ENCODE measurements at regions not wholly inside any gene's neighbourhood (a gene's known extent, or its start where the extent isn't known, plus 50 kb on each side); places are given as distances from the start of the nearest gene placed in this dataset.

GRCh38 chr13:111965466-111966214 is 101.3 kb upstream of the SOX1 start:
- DNase-seq (ENCODE audit: extremely low spot score), result no peak
- CTCF ChIA-PET, result no interaction called here
- TF ChIP-seq, protein P1, sequence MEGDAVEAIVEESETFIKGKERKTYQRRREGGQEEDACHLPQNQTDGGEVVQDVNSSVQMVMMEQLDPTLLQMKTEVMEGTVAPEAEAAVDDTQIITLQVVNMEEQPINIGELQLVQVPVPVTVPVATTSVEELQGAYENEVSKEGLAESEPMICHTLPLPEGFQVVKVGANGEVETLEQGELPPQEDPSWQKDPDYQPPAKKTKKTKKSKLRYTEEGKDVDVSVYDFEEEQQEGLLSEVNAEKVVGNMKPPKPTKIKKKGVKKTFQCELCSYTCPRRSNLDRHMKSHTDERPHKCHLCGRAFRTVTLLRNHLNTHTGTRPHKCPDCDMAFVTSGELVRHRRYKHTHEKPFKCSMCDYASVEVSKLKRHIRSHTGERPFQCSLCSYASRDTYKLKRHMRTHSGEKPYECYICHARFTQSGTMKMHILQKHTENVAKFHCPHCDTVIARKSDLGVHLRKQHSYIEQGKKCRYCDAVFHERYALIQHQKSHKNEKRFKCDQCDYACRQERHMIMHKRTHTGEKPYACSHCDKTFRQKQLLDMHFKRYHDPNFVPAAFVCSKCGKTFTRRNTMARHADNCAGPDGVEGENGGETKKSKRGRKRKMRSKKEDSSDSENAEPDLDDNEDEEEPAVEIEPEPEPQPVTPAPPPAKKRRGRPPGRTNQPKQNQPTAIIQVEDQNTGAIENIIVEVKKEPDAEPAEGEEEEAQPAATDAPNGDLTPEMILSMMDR (IDR thresholded peaks at IDR 0.05; ENCODE audit: control extremely low read depth, extremely low read depth, low read depth, missing control alignments), result no peak
- POLR2A ChIA-PET, result no interaction called here

DNA sequence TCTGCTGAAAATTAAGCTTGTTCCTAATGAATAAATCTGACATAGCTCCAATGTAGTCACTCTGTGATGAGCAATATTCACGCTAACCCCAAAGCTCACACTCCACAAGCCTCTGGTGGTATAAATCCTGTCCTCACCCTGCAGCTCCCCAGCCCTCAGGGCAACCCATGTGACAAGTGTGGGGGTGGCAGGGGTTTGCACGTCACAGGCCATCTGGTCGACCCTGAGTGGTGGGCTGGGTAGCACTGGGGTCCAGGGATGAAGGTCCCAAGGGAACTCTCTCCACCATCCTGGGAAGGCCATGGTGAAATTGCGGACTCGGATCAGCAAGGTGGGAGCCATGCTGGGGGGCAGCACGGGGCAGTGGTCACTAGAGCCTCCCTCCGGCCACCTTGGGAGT is 100.0 kb upstream of the SOX1 start:
- no peak for DNase-seq (ENCODE audit: extremely low spot score)
- ChIA-PET POLR2A (no interaction called here), CTCF (interaction anchor here (0.9 to 1.2 kb wide), 2 partner anchors 17 to 21 kb away, joined by 3 read pairs; no protein-coding TSS in a partner anchor)
- TF ChIP-seq, protein P1 (IDR thresholded peaks at IDR 0.05; ENCODE audit: control extremely low read depth, extremely low read depth, low read depth, missing control alignments), result no peak

GRCh38 chr13:111967572-111968201 is 99.3 kb upstream of the SOX1 start:
- CTCF ChIA-PET, result interaction anchor here (1.2 kb wide), 1 partner anchor 17 kb away, joined by 3 read pairs; no protein-coding TSS in a partner anchor

GRCh38 chr13:111968336-111969010 is 98.5 kb upstream of the SOX1 start:
- ChIA-PET POLR2A (no interaction called here), CTCF (interaction anchor here (1.2 kb wide), 1 partner anchor 16 kb away, joined by 3 read pairs; no protein-coding TSS in a partner anchor)
- TF ChIP-seq, protein P1 (IDR thresholded peaks at IDR 0.05; ENCODE audit: control extremely low read depth, extremely low read depth, low read depth, missing control alignments), result no peak
- no peak for DNase-seq (ENCODE audit: extremely low spot score)

More at GRCh38 chr13:111967572-111968201, 99.3 kb upstream of the SOX1 start:
- DNase-seq (ENCODE audit: extremely low spot score), result no peak
- TF ChIP-seq, protein P1 (IDR thresholded peaks at IDR 0.05; ENCODE audit: control extremely low read depth, extremely low read depth, low read depth, missing control alignments), result no peak
- POLR2A ChIA-PET, result no interaction called here

DNA sequence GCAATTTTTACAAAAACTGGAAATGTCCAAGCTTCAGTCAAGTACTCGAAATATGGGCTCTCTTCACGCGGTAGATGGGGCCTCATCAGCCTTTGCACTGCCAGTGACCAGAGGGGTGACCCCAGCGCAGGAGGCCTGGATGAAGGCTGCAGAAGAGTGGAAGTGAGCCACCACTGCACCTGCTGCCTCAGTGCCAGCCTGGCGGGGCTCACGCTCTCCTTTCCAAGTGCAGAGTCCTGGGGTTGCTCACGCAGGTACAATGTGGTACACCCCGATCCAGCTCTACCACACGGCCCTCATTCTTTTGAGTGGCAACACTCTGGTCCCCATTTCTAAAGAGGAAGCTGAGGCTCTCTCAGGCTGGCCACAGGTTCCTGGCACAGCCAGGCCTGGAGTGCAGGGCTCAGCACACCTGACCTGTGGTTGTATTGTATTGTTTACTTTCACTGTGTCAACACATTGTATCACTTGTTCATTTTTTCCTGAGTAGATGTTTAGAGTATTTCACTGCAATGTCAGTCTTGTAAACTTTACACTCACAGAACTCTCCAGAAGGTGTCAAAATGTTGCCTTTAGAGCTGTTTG is 97.3 kb upstream of the SOX1 start:
- TF ChIP-seq, protein P1 (IDR thresholded peaks at IDR 0.05; ENCODE audit: control extremely low read depth, extremely low read depth, low read depth, missing control alignments), result no peak
- POLR2A ChIA-PET, result no interaction called here
- no peak for DNase-seq (ENCODE audit: extremely low spot score)
- CTCF ChIA-PET, result no interaction called here

GRCh38 chr13:111970494-111971141 is 96.3 kb upstream of the SOX1 start:
- ChIA-PET POLR2A (no interaction called here), CTCF (no interaction called here)
- no peak for DNase-seq (ENCODE audit: extremely low spot score)
- TF ChIP-seq, protein P1 (IDR thresholded peaks at IDR 0.05; ENCODE audit: control extremely low read depth, extremely low read depth, low read depth, missing control alignments), result no peak

Data from GM10248 (cell line).